GM21717 (cell line): ENCODE measurements at regions not wholly inside any gene's neighbourhood (a gene's known extent, or its start where the extent isn't known, plus 50 kb on each side); places are given as distances from the start of the nearest gene placed in this dataset.
"Not testable (repeated sequence)": the region's sequence is repeated elsewhere in the genome, so short reads cannot be mapped to it uniquely, and the experiment has no call there.

Source experiments
- ATAC-seq: cut with Tn5 transposase; IDR thresholded peaks from one replicate; pipeline ENCODE4 v1.9.1; 2021; ENCODE audit warnings: mild to moderate bottlenecking, moderate library complexity; ENCODE audit not compliant: unreplicated experiment

DNA sequence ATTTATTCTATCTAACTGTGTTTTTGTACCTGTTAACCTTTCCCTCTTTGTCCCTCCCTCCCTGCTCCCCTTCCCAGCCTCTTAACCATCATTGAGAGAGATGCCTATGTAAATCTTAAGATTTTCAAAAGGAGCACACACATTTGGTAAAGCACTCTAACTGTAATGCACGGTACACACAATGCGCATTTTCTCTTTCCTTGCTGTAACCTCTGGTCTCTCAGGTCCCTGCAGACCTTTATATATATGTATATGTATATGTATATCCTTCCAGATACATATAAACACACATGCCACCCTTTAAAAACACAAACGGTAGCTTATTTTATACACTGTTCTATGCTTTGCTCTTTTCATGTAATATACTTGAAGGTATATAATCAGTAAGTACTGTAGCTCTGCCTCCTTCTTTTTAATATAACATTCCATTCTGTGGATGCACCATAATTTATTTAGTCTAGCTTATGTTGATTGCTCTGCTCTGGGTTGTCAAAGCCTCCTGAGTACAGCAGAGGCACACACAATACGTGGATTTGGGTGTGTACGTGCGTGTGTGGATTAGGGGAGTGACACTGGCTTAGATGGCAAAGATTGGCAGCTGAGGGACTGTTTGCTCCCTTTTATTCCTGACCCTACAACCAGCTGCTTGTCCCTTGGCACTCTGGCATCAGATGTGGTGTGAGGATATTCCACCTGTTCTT, 118.4 kb upstream of the PTPN20 start:
- ATAC-seq, result not testable (repeated sequence)

DNA sequence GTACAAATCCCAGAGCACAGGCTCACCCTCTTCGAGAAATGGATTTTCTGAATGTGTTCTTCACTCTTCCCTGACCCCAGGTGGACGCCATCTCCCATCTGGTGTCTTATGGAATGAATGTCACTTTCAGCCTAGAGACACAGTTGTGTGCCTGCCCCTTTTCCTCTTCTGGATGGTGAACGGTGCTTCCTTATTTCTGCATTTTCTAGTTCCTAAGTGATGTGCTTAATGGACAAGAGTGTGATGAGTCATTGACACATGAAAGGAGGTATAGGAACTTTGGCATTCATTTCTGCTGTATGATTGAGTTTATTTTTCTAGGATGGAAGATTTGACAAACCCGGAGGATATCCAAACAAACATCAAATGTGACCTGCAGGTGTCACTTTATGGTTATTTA, 114.9 kb upstream of the PTPN20 start:
- ATAC-seq, result not testable (repeated sequence)

DNA sequence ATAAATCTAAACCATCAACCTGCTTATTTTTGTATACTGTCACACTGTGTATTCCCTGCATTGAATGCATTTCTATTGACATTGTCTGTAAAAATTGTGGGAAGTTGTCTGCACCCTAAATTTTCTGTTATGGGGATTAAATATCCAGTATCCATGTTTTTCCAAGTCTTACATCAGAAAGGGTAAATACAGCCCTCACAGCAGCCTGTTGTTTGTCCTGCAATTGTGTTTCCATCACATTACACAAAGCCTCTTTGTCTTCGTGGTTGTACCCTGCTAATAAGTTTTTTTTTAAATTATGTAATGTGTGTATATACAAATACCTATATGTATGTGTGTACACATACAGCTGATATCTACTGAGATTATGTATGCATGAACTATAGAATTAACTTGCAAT, 109.2 kb upstream of the PTPN20 start:
- ATAC-seq, result not testable (repeated sequence)

DNA sequence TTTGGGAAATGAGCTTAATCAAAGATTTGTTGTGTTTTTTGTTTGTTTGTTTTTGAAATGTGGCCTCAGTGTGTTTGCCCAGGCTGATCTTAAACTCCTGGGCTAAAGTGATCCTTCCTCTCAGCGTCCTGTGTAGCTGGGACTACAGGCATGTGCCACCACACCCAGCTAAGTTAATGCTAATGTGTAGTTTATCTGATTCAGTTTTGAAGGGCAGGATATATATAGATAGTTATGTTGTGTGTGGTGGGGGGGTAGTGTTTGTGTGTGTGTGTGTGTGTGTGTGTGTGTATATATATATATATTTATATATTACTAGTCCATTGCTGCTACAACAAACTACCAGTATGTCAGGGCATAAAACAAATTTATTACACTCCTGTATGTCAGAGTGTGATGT, 108.1 kb upstream of the PTPN20 start:
- not testable (repeated sequence) for ATAC-seq

DNA sequence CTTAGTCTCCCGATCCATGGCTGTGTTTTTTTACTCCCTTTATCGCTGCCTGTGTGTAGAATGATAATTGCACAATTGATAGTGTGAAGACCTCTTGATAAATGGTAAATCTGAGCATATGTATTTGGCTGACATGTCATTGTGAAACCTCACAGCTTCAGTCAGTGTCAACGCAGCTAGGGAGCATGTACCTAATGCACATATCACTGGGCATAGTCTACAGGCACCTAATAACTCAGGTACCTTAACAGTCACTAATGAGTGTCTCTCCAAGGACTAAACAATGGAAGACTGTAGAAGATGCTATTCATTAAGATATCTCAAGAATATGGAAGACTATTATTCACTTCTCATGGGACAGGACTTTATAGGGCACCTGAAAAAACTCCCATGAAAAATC, 101.0 kb upstream of the PTPN20 start:
- ATAC-seq, result not testable (repeated sequence)

DNA sequence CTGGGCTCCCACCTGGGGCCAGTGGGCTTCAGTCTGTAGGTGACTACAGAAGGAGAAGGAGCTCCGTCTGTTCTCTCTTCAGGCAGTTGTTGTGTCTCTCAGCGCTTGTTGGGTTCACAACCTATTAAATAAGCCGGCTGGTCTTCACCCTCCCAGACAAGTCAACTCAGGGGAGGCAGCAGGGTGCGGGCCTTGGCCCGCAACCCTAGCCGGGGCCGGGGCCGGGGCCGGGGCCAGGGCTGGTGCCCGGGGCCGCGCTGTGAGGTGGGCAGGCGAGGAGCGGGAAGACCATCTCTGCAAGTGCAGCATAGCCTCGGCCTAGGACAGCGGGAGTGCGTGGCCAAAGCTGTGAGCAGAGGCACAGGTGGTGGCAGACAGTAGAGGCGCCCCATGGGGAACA, 95.1 kb upstream of the PTPN20 start:
- ATAC-seq, result not testable (repeated sequence)

DNA sequence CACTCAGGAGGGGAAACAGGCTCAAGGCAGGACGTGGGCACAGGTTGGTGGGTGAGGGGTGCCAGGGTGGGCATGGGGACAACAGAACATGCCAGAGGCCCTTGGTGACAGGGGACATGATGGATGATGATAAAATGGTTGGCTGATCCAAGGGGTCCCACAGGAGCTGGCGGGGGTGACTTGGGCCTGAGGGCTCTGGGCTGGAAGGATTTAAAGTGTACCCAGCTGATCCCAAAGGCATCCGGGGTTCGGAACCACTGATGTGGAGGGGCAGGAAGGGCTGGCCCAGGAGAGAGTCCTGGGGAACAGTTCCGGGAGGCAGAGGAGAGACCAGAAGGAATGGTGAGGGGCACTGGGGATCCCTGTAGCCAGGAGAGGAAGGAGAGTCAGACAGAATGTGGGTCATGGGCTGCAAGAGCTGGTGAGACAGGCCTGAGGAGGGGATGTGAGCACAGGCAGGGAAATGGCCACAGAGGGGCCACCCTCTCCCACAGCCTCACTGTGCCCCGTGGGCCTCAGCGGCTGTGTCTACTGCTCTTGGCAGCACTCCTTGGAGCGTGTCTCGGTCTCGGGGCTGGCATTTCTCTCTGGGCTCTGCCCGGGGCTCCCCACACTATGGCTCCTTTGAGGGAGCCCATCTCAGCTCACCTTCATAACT, 70.7 kb upstream of the PTPN20 start:
- not testable (repeated sequence) for ATAC-seq

DNA sequence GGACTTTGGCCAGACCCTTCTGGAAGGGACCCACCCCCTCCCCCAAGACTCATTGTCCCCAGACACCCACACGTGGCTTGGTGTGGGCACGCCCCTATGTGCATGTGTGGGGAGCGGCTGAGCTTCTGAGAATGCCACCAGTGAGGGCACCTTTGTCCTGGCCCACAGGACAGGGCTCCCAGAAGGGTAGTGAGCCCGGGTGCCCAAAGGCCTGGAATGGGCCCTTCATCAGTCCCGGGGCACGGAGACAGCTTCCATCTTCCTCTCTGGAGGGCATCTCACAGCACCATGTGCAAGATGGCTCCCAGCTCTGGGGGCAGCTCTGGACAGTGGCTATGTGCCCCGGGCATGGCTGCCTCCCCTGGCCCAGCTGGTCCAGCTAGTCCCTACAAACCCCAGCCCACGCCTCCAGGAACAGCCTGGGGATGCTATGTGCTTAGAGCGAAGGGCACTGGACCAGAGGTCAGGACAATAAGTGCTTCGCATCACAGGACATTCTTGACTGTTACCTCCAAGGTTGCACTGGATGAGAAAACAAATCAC, 70.1 kb upstream of the PTPN20 start:
- ATAC-seq, result not testable (repeated sequence)

DNA sequence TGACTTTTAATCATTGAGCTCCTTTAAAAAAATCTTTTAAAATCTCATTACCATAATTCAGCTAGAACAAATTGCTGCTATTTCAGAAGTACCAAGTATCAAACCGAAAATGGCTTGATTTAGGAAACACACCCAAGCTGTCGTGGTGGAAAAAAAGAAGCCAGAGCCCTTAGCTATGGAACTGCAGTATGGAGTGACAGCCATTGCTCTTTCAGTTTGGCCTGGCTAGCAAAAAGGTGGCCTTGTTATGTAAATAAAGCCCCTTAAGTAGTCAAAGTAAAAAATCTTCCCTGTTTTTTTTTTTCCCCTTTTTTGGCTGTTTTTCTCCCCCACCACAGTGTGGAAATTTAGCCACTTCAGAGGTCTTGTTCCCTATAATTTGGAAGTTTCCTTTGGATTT, 66.0 kb upstream of the PTPN20 start:
- ATAC-seq, result not testable (repeated sequence)

DNA sequence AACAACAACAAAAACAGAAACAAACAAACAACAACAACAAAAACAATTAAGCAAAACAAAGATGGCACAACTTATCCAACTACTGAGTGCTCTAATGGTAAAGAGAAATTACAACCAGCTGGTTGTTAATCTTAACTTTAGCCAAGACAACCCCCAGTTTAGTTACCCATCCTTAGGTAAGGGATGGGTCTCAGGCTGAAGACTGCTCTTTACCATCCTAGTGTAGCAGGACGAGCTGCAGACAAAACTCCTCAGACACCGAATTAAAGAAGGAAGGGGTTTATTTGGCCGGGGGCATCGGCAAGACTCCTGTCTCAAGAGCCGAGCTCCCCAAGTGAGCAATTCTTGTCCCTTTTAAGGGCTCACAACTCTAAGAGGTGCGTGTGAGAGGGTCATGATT, 65.6 kb upstream of the PTPN20 start:
- ATAC-seq, result not testable (repeated sequence)

DNA sequence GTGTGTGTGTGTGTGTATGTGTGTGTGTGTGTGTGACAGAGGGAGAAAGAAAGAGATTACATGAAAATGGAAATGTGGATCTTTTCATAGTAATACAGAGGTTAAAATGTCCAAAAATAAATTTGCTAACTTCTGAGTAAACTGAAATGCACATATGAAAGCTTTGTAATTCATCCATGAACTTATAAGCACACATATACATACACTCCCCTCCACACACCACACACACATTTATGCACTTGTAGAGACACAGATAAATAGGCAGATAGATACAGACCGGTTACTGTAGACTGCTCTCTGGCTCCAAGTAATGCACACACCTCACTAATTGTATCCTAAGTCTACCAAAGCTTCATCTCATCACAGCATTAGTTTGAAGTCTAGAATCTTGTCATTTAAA, 50.5 kb upstream of the PTPN20 start:
- not testable (repeated sequence) for ATAC-seq
